ENCODE measurements at regions not wholly inside any gene's neighbourhood (a gene's known extent, or its start where the extent isn't known, plus 50 kb on each side); places are given as distances from the start of the nearest gene placed in this dataset.

- no peak overlapping the region for H3K27ac ChIP-seq
Observed at GRCh38 chr18:23397907-23398306, 55.2 kb upstream of the RIOK3 start.

GRCh38 chr18:23398401-23398800 is 54.7 kb upstream of the RIOK3 start:
- TF ChIP-seq CTCF (IDR thresholded peaks at IDR 0.05): no peak

More at GRCh38 chr18:23397907-23398306, 55.2 kb upstream of the RIOK3 start:
- Histone ChIP-seq H3K27me3 (replicated peaks; ENCODE audit: insufficient read depth) (no peaks in the 10 kb centered on the region), H3K36me3 (no peaks in the 10 kb centered on the region), H3K4me1 (ENCODE audit: control insufficient read depth in 1 of 2, low read depth in 2 of 2) (no peaks in the 10 kb centered on the region), H3K9me3 (no peaks in the 10 kb centered on the region), H3K4me3 (no peak overlapping the region)
- no peak for DNase-seq (ENCODE audit: low spot score)
- TF ChIP-seq CTCF (IDR thresholded peaks at IDR 0.05): no peak
- no peak for ATAC-seq (ENCODE audit: insufficient number of reproducible peaks, low FRiP score, low read depth)

GRCh38 chr18:23399067-23399466 is 54.0 kb upstream of the RIOK3 start:
- no peaks in the 10 kb centered on the region for H3K4me1 ChIP-seq (ENCODE audit: control insufficient read depth in 1 of 2, low read depth in 2 of 2)
- H3K36me3 ChIP-seq: no peaks in the 10 kb centered on the region
- ATAC-seq (ENCODE audit: insufficient number of reproducible peaks, low FRiP score, low read depth) (no peak), DNase-seq (ENCODE audit: low spot score) (no peak)
- H3K9me3 ChIP-seq: no peaks in the 10 kb centered on the region
- H3K27me3 ChIP-seq (replicated peaks; ENCODE audit: insufficient read depth): no peaks in the 10 kb centered on the region
- H3K27ac ChIP-seq: no peak overlapping the region
- TF ChIP-seq CTCF (IDR thresholded peaks at IDR 0.05): no peak
- no peak overlapping the region for H3K4me3 ChIP-seq

More at GRCh38 chr18:23398401-23398800, 54.7 kb upstream of the RIOK3 start:
- Histone ChIP-seq H3K4me3 (no peak overlapping the region), H3K9me3 (no peaks in the 10 kb centered on the region), H3K36me3 (no peaks in the 10 kb centered on the region), H3K27ac (no peak overlapping the region), H3K27me3 (replicated peaks; ENCODE audit: insufficient read depth) (no peaks in the 10 kb centered on the region), H3K4me1 (ENCODE audit: control insufficient read depth in 1 of 2, low read depth in 2 of 2) (no peaks in the 10 kb centered on the region)
- DNase-seq (ENCODE audit: low spot score) (no peak), ATAC-seq (ENCODE audit: insufficient number of reproducible peaks, low FRiP score, low read depth) (no peak)

DNA sequence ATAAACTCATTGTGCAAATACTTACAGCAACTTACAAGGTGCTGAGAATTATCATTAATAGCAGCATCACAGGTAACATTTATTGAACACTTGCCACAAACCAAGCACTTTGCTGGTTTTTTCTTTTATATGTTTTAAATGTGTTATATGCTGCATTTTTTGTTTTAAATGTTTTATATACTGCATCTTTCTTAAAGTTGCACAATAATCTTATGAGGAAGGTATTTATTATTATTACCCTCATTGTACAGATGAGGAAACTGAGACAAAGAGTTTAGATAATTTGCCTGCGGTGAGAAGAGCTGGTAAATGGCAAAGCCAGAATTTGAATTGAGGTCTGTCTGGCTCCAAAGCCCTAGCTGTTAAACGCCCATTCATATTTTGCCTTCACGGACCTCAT is 52.2 kb upstream of the RIOK3 start:
- H3K36me3 ChIP-seq: no peaks in the 10 kb centered on the region
- ATAC-seq (ENCODE audit: insufficient number of reproducible peaks, low FRiP score, low read depth): no peak
- no peak for DNase-seq (ENCODE audit: low spot score)
- no peak overlapping the region for H3K4me3 ChIP-seq
- H3K27me3 ChIP-seq (replicated peaks; ENCODE audit: insufficient read depth): no peaks in the 10 kb centered on the region
- no peak for TF ChIP-seq CTCF (IDR thresholded peaks at IDR 0.05)
- H3K4me1 ChIP-seq (ENCODE audit: control insufficient read depth in 1 of 2, low read depth in 2 of 2): no peaks in the 10 kb centered on the region
- no peaks in the 10 kb centered on the region for H3K9me3 ChIP-seq
- no peak overlapping the region for H3K27ac ChIP-seq

- Histone ChIP-seq H3K27ac (no peak overlapping the region), H3K4me1 (ENCODE audit: control insufficient read depth in 1 of 2, low read depth in 2 of 2) (no peaks in the 10 kb centered on the region), H3K9me3 (no peaks in the 10 kb centered on the region), H3K27me3 (replicated peaks; ENCODE audit: insufficient read depth) (no peaks in the 10 kb centered on the region), H3K36me3 (no peaks in the 10 kb centered on the region), H3K4me3 (no peak overlapping the region)
- DNase-seq (ENCODE audit: low spot score) (no peak), ATAC-seq (ENCODE audit: insufficient number of reproducible peaks, low FRiP score, low read depth) (no peak)
- TF ChIP-seq CTCF (IDR thresholded peaks at IDR 0.05): no peak
Observed at GRCh38 chr18:23401400-23402347, 51.4 kb upstream of the RIOK3 start.
